GM19397 (cell line): ENCODE measurements at regions not wholly inside any gene's neighbourhood (a gene's known extent, or its start where the extent isn't known, plus 50 kb on each side); places are given as distances from the start of the nearest gene placed in this dataset.

Experiments
- ATAC-seq: cut with Tn5 transposase; IDR thresholded peaks from one replicate; pipeline ENCODE4 v1.9.1; 2021; ENCODE audit warnings: mild to moderate bottlenecking, moderate library complexity; ENCODE audit not compliant: unreplicated experiment

DNA sequence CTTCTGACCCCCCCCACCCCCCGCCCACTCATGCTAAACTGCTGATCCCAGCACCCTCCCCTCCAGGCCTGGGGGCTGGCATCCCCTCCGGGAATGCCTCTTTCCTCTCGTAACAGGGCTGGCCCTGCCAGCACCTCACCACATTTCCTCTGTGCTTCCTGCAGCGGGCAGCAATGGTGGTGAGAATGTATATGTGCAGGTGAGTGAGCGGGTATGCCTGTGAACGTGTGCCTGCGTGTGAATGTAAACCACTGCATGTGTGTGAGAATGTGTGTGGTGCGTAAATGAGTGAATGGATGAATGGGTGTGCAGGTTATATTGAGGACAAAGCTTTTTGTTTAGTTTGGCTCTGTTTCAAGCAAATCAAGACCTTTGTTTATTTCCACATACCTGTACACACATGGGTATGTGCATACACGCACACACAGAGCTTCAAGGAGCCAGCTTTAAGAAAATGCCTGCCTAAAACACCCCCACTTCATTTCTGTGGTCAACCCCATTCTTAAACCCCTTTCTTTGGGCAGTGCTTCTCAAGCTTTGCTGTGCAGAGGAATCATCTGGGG lies 95.7 kb upstream of the SHB start:
- ATAC-seq, result no peak

DNA sequence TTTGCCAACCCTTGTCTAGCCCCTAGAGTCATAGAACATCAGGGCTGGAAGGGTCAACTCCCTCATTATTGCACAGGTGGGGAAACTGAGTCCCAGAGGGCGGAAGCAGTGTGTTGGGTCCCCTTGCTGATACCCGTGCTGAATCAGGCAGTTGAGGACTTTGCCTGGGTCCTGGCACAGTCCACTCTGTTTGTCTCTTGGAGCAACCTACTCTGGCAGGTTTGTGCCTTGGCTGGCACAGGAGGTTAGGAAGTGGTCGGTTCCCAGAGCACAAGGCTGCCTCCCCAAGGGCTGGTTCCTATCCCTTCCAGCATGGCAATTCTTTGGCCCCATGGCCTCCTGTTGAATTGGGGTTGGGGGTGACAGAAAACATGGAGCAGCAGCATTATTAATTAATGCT lies 94.5 kb upstream of the SHB start:
- no peak for ATAC-seq

DNA sequence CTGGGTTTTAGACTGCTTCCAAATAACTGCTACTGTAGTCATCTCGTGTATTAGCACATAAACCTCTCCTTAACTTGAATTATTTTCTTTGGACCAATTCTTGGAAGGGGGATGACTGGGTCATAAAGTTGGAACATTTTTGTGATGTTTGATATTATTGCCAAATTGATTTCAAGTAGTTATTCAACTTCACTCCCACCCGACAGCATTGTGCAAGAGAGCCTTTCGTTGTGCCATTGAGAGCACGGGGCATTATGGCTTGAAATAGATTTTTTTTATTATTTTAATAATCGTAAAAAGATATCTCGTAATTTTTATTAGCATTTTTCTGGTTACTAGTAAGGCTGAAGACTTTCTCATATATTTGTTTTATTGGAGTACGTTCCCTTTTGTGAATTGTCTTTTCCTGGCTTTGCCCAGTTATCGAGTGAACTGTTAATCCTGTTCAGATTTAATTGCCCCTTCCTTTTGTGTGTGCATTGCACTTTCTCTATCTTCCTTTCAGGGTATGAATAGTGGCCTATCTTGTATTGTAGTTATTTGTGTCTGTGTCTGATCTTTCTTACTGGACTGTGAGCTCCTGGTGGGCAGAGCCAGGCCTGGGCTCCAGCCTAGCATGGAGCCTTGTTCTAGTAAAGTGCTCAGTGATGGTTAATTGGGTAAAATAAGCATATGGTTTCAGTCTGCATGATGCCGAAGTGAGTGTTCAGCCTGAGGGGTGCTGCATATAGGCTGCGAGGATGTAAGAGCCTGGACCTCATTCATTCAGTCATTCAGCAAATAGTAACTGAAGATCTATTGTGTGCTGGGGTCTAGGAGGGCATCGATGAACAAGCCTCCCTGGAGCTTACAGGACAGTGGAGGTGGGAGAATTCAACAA lies 93.5 kb upstream of the SHB start:
- no peak for ATAC-seq

DNA sequence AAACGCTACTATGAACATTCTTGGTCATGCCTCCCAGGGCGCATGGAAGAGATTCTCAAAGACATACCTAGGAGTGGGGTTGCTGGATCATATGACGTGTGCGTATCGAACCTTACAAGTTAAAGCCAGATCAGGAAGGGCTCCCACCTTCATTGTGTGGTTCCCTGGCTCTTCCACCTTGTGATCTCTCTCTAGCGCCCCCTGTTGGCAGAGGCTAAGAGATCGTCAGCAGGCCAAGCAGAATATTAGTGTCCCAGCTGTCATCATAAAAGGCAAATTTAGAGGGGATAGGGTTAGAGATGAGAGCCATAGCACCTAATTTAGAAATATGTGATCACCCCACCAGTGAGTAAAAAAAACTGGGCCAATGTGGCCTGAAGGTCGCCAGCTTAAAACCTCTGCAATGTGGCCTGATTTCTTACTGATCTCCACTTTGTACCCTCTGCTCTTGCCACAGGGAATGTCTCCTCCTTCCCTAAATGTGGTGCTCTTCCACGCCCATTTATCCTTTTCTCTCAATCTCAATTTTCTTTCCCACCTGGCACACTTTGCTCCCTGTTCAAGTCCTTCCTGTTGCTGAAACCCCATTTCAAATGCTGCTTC lies 91.7 kb upstream of the SHB start:
- ATAC-seq, result no peak

DNA sequence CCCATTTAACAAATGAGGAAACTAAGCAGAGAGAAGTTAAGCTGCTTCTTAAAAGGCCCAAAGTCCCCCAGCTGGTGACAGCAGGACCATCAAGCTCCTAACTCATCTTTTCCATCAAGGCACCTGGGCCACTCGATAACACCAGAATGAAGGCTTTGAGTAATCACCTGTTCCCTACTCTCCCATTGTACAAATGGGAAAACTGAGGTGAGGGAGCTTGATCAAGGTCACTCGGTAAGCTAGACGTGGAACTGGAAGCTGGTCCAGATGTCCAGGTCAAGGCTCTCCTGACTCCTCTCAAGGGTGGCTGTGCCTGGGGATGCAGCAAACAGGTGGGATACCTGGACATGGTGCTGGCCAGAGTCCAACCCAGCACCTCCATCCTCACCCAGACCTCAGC lies 90.6 kb upstream of the SHB start:
- no peak for ATAC-seq

DNA sequence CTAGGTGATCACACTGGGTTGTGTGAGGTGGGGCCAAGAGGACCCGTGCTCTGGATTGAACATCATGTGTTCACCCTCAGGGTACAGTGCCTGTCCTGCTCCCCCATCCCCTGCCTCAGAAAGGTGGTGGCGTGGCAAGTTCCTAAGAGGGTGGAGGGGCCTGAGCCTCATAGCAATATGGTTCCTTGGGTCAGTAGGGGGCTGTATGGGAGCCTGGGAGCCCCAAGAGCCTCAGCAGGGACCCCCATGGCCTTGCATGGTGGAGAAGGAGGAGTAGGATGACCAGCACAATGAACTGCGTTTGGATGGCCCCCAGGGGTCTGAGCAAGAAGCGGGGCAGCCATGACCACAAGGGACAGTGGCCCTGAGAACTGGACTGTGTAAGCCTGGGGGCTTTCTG lies 89.6 kb upstream of the SHB start:
- ATAC-seq, result no peak

DNA sequence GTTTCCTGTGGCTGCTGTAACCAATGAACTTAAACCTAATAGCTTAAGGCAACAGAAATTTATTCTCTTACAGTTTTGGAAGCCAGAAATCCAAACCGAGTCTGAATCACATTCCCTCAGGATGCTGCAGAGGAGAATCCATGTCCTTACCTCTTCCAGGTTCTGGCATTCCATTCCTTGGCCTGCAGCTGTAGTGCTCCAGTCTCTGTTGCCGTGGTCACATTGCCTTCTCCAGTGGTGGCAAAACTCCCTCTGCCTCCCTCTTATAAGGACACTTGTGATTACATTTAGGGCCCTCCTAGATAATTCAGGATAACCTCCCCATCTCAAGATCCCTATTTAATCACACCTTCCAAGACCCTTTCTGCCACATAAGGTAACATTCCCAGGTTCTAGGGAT lies 88.7 kb upstream of the SHB start:
- no peak for ATAC-seq

DNA sequence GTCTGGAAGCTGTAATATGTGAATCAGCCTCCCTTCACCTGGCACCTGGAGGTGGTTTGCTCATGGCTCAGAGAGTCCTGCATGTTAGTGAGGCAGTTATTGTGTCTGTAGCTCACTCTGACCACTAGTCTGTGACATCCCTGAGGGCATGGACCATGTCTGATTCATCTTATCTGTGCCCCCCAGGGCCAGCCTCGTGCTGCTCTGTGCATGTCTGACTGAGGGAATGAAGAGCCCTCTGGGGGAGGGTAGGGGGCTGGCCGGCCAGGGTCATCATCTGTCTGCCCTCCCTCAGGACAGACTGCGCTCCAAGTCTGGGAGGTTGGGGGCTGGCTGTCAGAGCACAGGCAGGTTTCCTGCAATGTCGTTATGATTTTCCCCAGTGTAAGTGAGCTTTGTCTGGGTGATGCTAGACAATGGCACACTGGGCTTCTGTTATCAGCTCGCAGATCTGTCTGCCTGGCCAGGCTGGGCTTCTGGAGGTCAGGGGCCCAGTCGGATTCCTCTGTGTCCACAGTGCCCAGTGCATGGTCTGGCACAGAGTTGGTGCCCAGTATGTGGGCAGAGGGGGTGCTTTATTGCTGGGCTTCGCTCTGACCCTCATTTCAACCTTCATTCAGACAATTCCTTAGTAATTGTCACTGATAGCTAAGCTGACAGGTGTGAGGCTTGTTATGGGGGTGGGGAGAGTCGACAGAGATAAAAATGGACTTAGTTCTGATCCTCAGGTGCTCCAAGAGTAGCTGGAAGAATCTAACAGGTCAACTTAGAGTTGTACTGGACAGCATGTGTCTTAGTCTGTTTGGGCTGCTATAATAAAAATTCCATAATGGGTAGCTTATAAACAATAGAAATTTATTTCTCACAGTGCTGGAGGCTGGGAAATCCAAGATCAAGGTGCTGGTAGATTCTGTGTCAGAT lies 85.7 kb upstream of the SHB start:
- ATAC-seq, result no peak

DNA sequence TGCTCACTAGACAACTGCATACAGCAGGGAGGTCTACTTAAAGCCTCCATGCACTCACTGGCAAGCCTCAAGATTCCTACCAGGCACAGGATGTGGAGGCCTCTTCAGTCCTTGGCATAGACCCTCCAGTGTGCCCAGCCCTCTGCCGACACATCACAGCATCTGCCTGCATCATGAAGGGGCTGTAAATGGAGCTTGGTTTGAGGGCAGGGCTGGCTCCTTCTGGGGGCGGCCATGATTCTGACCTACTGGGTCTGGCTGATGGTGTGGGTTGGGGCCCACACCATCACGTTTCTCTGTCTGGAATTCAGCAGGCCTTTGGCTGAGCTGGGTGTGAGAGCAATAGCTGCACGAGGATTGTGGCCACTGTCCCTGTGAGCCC lies 84.9 kb upstream of the SHB start:
- ATAC-seq, result no peak

DNA sequence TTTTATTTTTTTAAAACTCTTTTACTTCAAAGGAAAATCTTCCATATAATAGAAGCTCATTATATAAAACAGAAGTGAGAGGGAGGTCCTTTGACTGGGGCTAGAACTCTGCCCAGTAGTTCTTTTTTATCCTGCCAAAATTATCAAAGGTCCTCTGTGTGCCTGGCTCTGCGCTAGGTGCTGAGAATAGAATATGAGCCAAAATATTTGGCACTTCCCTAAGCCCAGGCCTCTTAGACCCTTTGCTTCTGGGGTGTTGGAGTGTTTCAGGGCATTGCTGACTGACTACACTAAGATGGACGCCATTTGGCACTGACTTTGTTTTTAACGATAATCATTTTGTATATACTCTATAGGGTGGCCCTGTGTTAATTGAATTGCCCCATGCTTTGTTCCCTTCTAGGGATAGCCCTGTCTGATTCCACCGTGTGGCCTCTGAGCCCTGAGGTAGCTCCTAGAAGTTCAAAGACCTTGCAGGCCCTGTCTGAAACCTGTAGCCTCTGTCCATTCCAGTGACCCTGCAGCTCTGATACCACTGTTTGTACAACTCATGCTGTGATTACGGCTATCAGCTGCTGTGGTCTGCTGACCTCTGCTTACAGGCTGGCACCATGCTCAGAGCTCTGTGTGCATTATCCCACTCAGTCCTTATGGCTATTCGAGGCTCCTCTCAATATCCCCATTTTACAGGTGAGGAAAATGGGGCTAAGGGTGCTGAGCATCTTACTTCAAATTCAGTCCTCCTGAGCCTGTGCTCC lies 84.3 kb upstream of the SHB start:
- no peak for ATAC-seq

DNA sequence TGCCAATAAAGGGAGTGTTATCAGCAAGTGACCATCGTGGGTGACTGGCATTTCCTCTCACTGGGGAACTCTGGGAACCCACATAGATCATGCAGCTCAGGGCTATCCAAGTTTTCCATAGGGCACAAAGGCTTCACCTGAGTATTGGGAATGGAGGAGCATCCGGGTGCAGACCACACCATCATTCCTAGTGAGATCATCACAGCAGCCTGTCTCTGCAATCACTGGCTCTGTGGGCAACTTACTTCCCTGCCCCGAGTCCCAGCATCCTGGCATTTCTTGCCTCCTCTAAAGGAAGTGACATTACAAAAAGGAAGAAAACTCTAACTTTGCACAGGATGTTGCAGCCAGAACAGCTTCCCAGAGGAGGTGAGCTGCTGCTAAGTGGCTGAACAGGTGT lies 80.6 kb upstream of the SHB start:
- ATAC-seq, result no peak

DNA sequence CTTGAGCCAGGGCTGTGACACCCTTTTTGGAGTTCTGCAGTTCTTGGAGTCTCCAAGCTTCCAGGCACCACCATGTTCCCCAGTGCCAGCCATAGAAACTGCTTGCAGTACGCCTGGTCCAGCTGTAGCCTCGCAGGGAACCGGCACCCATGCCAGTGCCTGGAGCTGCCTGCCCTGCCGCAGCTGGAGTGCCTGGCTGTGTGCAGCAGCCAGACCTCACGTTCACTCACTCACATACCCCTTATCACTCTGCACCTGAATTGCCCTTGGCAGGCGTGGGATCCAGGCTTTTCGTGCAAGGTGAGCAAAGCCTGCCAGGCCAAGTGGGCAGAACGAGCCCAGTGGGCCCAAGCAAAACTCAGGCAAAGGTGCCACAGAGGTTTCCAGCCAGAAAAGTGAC lies 77.8 kb upstream of the SHB start:
- no peak for ATAC-seq

DNA sequence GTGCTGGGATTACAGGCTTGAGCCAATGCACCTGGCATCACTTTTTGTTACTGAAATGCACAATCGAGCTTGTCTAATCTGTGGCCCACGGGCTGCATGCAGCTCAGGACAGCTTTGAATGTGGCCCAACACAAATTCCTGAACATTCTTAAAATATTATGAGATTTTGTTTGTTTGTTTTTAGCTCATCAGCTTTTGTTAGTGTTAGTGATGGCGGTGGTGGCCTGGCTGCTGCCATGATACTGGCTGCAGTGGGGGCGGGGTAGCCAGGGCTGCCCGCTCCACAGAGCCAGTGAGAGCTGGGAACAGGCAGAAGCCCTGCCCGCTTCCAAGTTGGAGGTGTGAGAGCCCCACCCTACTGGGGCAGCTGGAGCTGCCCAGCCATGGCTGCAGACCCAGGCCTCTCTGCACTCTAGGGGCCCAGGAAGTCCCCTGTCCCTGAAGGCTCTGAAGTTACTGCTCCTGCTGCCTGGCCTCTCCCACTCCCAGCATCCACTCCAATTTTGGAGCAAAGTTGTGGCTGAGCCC lies 76.6 kb upstream of the SHB start:
- no peak for ATAC-seq

DNA sequence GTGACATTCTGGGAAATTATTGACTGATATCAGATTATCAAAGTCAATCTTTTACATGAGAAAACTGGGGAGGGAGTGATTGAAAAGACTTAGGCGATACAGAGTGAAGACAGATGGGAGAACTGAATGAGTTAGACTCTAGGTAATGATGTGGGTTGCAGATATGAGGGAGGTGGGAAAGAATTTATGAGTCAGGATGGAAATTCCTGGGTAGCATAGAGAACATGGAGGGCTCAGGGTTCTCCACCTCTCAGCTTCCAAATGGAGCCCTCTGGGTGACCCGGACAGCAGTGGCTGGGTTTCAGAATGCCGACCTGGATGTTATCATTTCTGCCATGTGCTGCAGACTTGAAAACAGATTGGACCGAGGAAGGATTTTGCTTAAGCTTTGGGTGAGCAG lies 75.4 kb upstream of the SHB start:
- no peak for ATAC-seq

DNA sequence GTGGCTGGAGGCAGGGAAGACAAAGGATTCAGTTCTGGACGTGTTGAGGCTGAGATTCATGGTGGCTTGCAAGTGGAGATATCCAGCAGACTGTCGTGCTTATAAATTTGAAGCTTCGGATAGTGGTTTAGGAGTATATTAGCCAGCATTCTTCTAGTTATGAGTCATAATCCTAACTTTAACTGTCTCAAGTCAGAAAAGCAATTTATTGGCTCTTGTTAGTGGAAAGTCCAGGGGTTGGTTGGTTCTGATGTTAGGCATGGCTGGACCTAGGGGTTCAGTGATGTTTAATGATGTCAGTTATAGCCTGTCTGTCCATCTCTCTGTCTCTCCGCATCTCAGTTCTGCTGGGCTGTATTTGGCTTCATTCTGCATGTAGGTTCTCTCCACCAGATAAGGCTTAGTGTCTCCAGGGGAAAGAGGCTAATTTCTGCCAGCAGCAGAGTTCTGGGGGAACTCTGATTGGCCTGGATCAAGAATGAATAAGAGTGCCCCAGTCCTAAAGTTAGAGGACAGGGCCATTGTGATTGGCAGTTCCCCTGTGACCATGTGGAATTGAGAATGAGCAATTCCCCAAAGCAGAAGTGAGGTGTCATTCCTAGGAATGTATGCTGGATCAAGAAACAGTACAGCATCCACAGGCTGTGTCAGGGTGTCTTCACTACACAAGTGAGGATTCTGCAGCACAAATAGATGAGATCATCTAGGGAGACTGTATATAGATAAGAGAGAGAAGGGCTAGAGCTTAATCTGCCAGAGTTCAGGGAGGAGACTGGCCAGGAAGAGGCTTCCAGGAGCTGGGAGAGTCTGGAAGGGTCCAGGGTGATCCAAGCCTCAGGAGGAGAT lies 72.9 kb upstream of the SHB start:
- no peak for ATAC-seq

DNA sequence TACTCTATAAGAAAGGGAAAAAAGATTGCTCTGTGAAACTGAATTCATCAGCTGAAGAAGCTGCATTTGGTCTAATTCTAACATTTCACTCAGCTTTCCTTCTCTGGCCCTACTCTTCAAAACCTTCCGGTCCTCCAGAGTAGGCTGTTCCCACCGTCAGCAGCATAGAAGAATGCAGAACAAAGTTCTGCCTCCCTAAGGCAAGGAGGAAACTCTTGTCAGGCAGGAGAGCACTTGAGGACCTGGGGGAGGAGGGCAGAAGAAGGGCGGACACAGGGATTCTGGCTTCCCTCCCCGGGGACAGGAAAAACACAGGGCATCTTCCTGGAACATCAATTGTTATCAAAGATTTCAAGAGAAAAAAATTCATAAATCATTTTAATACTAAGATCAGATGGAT lies 69.2 kb upstream of the SHB start:
- no peak for ATAC-seq

DNA sequence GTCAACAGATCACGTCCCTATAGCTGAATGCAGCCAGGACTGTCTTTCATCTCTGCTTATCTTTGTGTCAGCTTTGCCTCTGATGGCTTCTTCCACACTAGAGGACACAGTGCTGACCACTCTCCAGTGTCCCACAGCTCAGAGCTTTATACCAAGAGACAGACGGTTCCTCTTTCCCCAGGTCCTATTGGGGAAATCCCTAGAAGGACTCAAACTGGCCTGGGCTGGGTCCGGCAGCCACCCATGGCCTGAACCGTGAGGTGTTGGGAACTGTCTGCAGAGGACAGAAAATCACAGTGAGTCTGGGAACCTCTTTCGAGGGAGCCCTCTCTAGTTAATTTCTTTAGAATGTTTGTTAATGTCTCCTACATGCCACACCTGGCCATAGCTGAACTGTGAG lies 68.3 kb upstream of the SHB start:
- no peak for ATAC-seq

DNA sequence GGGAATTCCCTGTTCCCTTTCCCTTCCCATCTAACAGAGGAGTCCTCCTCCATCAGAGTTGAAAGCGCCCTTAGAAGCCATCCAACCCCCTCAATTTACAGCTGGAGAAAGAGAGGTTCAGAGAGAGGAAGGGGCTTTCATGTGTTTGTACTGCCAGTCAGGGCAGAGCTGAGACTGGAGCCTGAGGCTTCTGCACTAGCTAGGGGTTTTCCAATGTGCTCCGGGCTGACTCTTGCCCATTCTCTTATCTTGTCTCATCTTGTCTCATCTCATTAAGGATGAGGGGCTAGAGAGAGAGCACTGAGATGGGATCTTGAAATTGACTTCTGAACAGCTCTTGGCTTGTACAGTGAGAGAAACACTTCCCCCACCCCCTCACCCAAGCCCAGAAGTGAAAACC lies 67.4 kb upstream of the SHB start:
- no peak for ATAC-seq

DNA sequence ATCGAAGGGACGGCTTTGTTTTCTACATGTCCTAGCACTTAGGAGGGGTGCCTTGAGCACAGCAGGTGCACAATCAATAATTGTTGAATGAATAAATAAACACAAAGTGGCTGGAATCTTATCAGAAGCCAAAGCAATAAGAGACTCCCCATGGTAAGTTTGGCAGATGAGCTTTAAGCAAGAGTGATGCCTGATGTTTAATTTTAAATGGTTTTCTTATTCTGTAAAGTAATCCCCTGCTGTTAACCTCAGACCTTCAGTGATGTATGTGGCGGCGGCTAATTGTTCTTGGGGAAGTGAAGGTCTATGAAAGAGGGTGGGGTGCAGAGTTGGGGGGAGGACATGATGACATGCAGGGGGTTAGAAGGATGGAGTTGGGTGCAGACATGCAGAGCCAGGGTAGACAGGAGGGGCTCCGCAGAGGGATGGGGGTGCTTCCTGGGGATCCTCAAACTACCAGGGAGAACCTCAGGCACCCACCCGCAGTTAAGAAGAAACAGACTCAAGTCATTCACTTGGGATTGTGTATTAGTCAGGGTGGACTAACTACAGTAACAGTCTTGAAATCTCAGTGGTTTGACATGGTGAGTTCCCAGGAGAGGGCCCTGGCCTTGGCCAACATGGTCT lies 65.7 kb upstream of the SHB start:
- ATAC-seq, result no peak
